ENCODE measurements at regions not wholly inside any gene's neighbourhood (a gene's known extent, or its start where the extent isn't known, plus 50 kb on each side); places are given as distances from the start of the nearest gene placed in this dataset.

DNA sequence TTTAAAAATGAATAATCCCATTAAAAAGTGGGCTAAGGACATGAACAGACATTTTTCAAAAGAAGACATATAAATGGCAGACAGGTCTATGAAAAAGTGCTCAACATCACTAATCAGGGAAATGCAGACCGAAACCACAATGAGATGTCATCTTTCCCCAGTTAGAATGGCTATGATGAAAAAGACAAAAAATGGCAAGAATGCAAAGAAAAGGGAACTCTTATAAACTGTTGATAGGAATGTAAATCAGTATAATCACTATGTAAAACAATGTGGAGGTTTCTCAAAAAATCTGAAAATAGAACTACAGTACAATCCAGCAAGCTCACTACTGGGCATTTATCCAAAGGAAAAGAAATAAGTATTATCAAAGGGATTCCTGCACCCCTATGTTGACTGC lies 169.2 kb downstream of the METTL4 start:
- Mint-ChIP-seq H3K9me3 (peaks cover 7% of the 10 kb centered on the region), H3K4me1 (no peaks in the 10 kb centered on the region), H3K27ac (no peak overlapping the region), H3K4me3 (no peak overlapping the region), H3K36me3 (no peaks in the 10 kb centered on the region), H3K27me3 (ENCODE audit: low read depth) (no peaks in the 10 kb centered on the region; the same call in 1 of the 2 replicates)
- DNase-seq (ENCODE audit: low spot score) = no peak
- ATAC-seq = no peak
- no peak for TF ChIP-seq ZNF671 (CRISPR knock-in tag; IDR thresholded peaks at IDR 0.05)
- TF ChIP-seq, protein P1, sequence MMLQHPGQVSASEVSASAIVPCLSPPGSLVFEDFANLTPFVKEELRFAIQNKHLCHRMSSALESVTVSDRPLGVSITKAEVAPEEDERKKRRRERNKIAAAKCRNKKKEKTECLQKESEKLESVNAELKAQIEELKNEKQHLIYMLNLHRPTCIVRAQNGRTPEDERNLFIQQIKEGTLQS (CRISPR knock-in tag; conservative IDR thresholded peaks at IDR 0.05) = no peak
- TF ChIP-seq, protein P2, sequence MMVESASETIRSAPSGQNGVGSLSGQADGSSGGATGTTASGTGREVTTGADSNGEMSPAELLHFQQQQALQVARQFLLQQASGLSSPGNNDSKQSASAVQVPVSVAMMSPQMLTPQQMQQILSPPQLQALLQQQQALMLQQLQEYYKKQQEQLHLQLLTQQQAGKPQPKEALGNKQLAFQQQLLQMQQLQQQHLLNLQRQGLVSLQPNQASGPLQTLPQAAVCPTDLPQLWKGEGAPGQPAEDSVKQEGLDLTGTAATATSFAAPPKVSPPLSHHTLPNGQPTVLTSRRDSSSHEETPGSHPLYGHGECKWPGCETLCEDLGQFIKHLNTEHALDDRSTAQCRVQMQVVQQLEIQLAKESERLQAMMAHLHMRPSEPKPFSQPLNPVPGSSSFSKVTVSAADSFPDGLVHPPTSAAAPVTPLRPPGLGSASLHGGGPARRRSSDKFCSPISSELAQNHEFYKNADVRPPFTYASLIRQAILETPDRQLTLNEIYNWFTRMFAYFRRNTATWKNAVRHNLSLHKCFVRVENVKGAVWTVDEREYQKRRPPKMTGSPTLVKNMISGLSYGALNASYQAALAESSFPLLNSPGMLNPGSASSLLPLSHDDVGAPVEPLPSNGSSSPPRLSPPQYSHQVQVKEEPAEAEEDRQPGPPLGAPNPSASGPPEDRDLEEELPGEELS (CRISPR knock-in tag; IDR thresholded peaks at IDR 0.05) = no peak
- TF ChIP-seq TCF7 (CRISPR knock-in tag; IDR thresholded peaks at IDR 0.05; ENCODE audit: low read depth) = no peak
- TF ChIP-seq CREB1 (CRISPR knock-in tag; IDR thresholded peaks at IDR 0.05) = no peak
- TF ChIP-seq, protein P3, sequence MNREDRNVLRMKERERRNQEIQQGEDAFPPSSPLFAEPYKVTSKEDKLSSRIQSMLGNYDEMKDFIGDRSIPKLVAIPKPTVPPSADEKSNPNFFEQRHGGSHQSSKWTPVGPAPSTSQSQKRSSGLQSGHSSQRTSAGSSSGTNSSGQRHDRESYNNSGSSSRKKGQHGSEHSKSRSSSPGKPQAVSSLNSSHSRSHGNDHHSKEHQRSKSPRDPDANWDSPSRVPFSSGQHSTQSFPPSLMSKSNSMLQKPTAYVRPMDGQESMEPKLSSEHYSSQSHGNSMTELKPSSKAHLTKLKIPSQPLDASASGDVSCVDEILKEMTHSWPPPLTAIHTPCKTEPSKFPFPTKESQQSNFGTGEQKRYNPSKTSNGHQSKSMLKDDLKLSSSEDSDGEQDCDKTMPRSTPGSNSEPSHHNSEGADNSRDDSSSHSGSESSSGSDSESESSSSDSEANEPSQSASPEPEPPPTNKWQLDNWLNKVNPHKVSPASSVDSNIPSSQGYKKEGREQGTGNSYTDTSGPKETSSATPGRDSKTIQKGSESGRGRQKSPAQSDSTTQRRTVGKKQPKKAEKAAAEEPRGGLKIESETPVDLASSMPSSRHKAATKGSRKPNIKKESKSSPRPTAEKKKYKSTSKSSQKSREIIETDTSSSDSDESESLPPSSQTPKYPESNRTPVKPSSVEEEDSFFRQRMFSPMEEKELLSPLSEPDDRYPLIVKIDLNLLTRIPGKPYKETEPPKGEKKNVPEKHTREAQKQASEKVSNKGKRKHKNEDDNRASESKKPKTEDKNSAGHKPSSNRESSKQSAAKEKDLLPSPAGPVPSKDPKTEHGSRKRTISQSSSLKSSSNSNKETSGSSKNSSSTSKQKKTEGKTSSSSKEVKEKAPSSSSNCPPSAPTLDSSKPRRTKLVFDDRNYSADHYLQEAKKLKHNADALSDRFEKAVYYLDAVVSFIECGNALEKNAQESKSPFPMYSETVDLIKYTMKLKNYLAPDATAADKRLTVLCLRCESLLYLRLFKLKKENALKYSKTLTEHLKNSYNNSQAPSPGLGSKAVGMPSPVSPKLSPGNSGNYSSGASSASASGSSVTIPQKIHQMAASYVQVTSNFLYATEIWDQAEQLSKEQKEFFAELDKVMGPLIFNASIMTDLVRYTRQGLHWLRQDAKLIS (CRISPR knock-in tag; IDR thresholded peaks at IDR 0.05; ENCODE audit: borderline replicate concordance) = no peak
- TF ChIP-seq JUN (CRISPR knock-in tag; IDR thresholded peaks at IDR 0.05) = no peak
- POLR2A ChIA-PET = interaction anchor here (0.6 kb wide), 1 partner anchor 295 kb away, joined by 3 read pairs; no protein-coding TSS in a partner anchor
- CTCF ChIA-PET = no interaction called here

DNA sequence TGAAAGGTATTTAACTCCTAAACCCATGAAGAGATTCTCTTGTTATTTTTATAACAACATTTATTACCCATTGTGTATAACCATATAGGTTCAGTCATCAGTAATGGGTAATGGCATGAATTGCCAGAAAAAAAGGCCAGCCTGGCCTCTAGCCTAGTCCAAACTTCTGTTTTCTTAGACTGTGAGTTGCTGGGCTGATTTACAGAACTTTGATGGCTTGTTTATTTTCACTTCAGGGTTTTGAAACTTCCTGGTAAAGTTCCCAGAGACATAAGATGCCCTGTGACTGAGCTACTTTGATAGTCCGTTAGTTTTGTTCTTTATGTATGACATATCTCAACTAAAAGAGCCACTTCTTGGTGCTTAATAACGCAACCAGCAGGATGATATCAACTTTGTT lies 164.8 kb downstream of the METTL4 start:
- ATAC-seq (no peak), DNase-seq (ENCODE audit: low spot score) (no peak)
- ChIA-PET POLR2A (no interaction called here), CTCF (no interaction called here)
- no peak overlapping the region for H3K27ac Mint-ChIP-seq
- no peak overlapping the region for H3K4me3 Mint-ChIP-seq
- no peaks in the 10 kb centered on the region for H3K36me3 Mint-ChIP-seq
- peaks cover 8% of the 10 kb centered on the region for H3K4me1 Mint-ChIP-seq
- no peaks in the 10 kb centered on the region for H3K9me3 Mint-ChIP-seq
- no peak for TF ChIP-seq RORB (CRISPR knock-in tag; IDR thresholded peaks at IDR 0.05)
- no peak for TF ChIP-seq FOXK1 (CRISPR knock-in tag; IDR thresholded peaks at IDR 0.05)
- no peak for TF ChIP-seq ZNF263 (CRISPR knock-in tag; IDR thresholded peaks at IDR 0.05; ENCODE audit: low read depth)
- no peaks in the 10 kb centered on the region for H3K27me3 Mint-ChIP-seq (ENCODE audit: low read depth)

DNA sequence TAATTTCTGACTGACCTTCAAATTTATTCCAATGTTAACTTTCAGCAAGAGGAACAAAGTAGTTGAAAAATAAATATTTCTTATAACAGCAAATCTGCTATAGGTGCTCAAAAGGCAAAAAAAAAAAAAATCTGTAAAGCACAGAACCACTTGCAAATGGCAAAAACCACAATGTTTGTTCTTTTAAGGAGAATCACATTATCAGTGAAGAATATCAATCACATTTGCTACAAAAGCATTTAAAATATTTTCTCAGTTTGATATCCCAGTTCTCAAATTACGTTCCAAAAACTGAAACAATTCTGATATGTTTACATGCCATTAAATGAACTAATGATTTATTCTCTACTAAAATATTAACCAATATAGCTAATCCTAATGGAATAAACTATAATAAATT lies 163.3 kb downstream of the METTL4 start:
- Mint-ChIP-seq H3K27ac (no peak overlapping the region), H3K36me3 (no peaks in the 10 kb centered on the region), H3K4me1 (peaks cover 8% of the 10 kb centered on the region), H3K4me3 (no peak overlapping the region), H3K9me3 (no peaks in the 10 kb centered on the region), H3K27me3 (ENCODE audit: low read depth) (no peaks in the 10 kb centered on the region)
- CTCF ChIA-PET = no interaction called here
- TF ChIP-seq PRRX2 (CRISPR knock-in tag; IDR thresholded peaks at IDR 0.05) = no peak
- no peak for TF ChIP-seq IRF2 (CRISPR knock-in tag; IDR thresholded peaks at IDR 0.05; ENCODE audit: borderline replicate concordance, low read depth)
- TF ChIP-seq, protein P4, sequence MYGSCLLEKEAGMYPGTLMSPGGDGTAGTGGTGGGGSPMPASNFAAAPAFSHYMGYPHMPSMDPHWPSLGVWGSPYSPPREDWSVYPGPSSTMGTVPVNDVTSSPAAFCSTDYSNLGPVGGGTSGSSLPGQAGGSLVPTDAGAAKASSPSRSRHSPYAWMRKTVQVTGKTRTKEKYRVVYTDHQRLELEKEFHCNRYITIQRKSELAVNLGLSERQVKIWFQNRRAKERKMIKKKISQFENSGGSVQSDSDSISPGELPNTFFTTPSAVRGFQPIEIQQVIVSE (CRISPR knock-in tag; IDR thresholded peaks at IDR 0.05; ENCODE audit: borderline replicate concordance) = no peak
- TF ChIP-seq ZNF396 (CRISPR knock-in tag; IDR thresholded peaks at IDR 0.05; ENCODE audit: borderline replicate concordance) = no peak
- TF ChIP-seq NR3C1 (CRISPR knock-in tag; conservative IDR thresholded peaks at IDR 0.05; ENCODE audit: low read depth) = no peak
- no peak for TF ChIP-seq ESRRA (CRISPR knock-in tag; IDR thresholded peaks at IDR 0.05; ENCODE audit: borderline replicate concordance)
- TF ChIP-seq ZNF121 (CRISPR knock-in tag; IDR thresholded peaks at IDR 0.05) = no peak
- TF ChIP-seq, protein P5, sequence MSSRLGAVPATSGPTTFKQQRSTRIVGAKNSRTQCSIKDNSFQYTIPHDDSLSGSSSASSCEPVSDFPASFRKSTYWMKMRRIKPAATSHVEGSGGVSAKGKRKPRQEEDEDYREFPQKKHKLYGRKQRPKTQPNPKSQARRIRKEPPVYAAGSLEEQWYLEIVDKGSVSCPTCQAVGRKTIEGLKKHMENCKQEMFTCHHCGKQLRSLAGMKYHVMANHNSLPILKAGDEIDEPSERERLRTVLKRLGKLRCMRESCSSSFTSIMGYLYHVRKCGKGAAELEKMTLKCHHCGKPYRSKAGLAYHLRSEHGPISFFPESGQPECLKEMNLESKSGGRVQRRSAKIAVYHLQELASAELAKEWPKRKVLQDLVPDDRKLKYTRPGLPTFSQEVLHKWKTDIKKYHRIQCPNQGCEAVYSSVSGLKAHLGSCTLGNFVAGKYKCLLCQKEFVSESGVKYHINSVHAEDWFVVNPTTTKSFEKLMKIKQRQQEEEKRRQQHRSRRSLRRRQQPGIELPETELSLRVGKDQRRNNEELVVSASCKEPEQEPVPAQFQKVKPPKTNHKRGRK (CRISPR knock-in tag; IDR thresholded peaks at IDR 0.05; ENCODE audit: borderline replicate concordance) = no peak
- TF ChIP-seq, protein P6, sequence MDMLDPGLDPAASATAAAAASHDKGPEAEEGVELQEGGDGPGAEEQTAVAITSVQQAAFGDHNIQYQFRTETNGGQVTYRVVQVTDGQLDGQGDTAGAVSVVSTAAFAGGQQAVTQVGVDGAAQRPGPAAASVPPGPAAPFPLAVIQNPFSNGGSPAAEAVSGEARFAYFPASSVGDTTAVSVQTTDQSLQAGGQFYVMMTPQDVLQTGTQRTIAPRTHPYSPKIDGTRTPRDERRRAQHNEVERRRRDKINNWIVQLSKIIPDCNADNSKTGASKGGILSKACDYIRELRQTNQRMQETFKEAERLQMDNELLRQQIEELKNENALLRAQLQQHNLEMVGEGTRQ (CRISPR knock-in tag; IDR thresholded peaks at IDR 0.05) = no peak
- DNase-seq (ENCODE audit: low spot score) (no peak), ATAC-seq (no peak)
- POLR2A ChIA-PET = no interaction called here

All from WTC11 (cell line).